NCI-H526 treated with DMSO at 0.1 percent for 48 hours (cell line): ENCODE measurements at regions not wholly inside any gene's neighbourhood (a gene's known extent, or its start where the extent isn't known, plus 50 kb on each side); places are given as distances from the start of the nearest gene placed in this dataset.

ENCODE experiments used
- DNase-seq: peaks from one replicate; lab custom pipeline; 2025; lab: John Stamatoyannopoulos, UW

GRCh38 chr13:109397285-109397684 lies 389.1 kb downstream of the IRS2 start:
- no peak for DNase-seq

GRCh38 chr13:109396266-109396665 lies 390.1 kb downstream of the IRS2 start:
- DNase-seq, result no peak

- DNase-seq, result no peak
These were observed 391.4 kb downstream of the IRS2 start for GRCh38 chr13:109395014-109395413.

- DNase-seq, result no peak
These were observed 391.9 kb downstream of the IRS2 start for GRCh38 chr13:109394311-109394988.

- no peak for DNase-seq
These were observed 393.3 kb downstream of the IRS2 start for GRCh38 chr13:109393045-109393444.

GRCh38 chr13:109390391-109390790 lies 396.0 kb downstream of the IRS2 start:
- no peak for DNase-seq

- peak; percentile 99 for DNase-seq
These were observed 396.5 kb downstream of the IRS2 start for GRCh38 chr13:109389892-109390345.

- peak; percentile 92 for DNase-seq
These were observed 396.9 kb downstream of the IRS2 start for GRCh38 chr13:109389456-109389855.

GRCh38 chr13:109387471-109387870 lies 398.9 kb downstream of the IRS2 start:
- no peak for DNase-seq

GRCh38 chr13:109385242-109385560 lies 401.2 kb downstream of the IRS2 start:
- DNase-seq, result no peak

- DNase-seq, result no peak
These were observed 401.7 kb downstream of the IRS2 start for GRCh38 chr13:109384491-109385241.

- no peak for DNase-seq
These were observed 402.7 kb downstream of the IRS2 start for GRCh38 chr13:109383683-109384082.

- no peak for DNase-seq
These were observed 404.7 kb downstream of the IRS2 start for GRCh38 chr13:109381546-109382180.

- no peak for DNase-seq
These were observed 405.9 kb downstream of the IRS2 start for GRCh38 chr13:109380457-109380856.

GRCh38 chr13:109379930-109380329 lies 406.5 kb downstream of the IRS2 start:
- no peak for DNase-seq

- no peak for DNase-seq
These were observed 409.4 kb downstream of the IRS2 start for GRCh38 chr13:109376936-109377335.

- no peak for DNase-seq
These were observed 411.7 kb downstream of the IRS2 start for GRCh38 chr13:109374609-109375200.

- no peak for DNase-seq
These were observed 413.7 kb downstream of the IRS2 start for GRCh38 chr13:109372666-109373065.

GRCh38 chr13:109371066-109371465 lies 415.3 kb downstream of the IRS2 start:
- no peak for DNase-seq

- no peak for DNase-seq
These were observed 415.9 kb downstream of the IRS2 start for GRCh38 chr13:109370496-109370895.

GRCh38 chr13:109369353-109370052 lies 416.9 kb downstream of the IRS2 start:
- DNase-seq, result no peak

GRCh38 chr13:109368230-109368629 lies 418.2 kb downstream of the IRS2 start:
- DNase-seq, result no peak
